K562 (cell line): ENCODE measurements at regions not wholly inside any gene's neighbourhood (a gene's known extent, or its start where the extent isn't known, plus 50 kb on each side); places are given as distances from the start of the nearest gene placed in this dataset.

Experiments used
- ATAC-seq: fragments of 200-7000 bp; cut with Tn5 transposase; 3 replicates; pipeline ENCODE4 v1.9.1; 2020; ENCODE audit warnings: moderate library complexity
- BruUV-seq: library from RNA; stranded (reverse); fragments of 400-500 nt; replicated peaks from 2 replicates; lab custom pipeline; 2021; lab: Mats Ljungman, UMichigan
- CTCF ChIA-PET: fragments of 300-600 bp; formaldehyde crosslinking; extraction: SDS; loops from one replicate; lab custom pipeline; 2021; ENCODE audit warnings: low intra/inter-chr PET ratio; lab: Yijun Ruan, JAX
- POLR2A ChIA-PET: fragments of 300-600, 350-650 bp; sonication (Branson Sonifier 250); formaldehyde crosslinking; extraction: SDS; loops from one replicate; lab custom pipeline; 2021; ENCODE audit warnings: antibody characterized with exemption, inconsistent platforms; lab: Yijun Ruan, JAX
- DNase-seq, 4 experiments: peaks; one replicate each; pipeline versions ENCODE4 v3.0.0 to v3.0.0-alpha.2; 2011 to 2018; ENCODE audit warnings: low spot score in 3 of 4, mixed read lengths in 3 of 4; ENCODE audit errors: extremely low read depth in 1 of 4
- FAIRE-seq: peaks from 2 replicates; lab custom pipeline; 2011; peaks lifted over from hg19 to GRCh38; lab: Jason Lieb, UNC
- H2AFZ ChIP-seq: 2 replicates; pipeline ENCODE4 v1.6.0; 2011; ENCODE audit warnings: low read depth, low read length, control low read depth, inconsistent platforms
- H3K27ac ChIP-seq: fragments of 200-600 bp; 3 replicates; pipeline ENCODE4 v1.8.0; 2011; ENCODE audit warnings: low read depth, mild to moderate bottlenecking, control low read depth, inconsistent platforms, low read length, moderate library complexity, mixed read lengths; ENCODE audit errors: extremely low read depth
- H3K27me3 ChIP-seq, 2 experiments: fragments of 300-600 bp in 1 of 2; 2 replicates in 1 of 2; 3 replicates in 1 of 2; pipeline versions ENCODE4 v1.6.0 to v1.8.0; 2011; ENCODE audit warnings: inconsistent platforms in 2 of 2, low read length in 2 of 2, mild to moderate bottlenecking in 1 of 2, mixed read lengths in 1 of 2, moderate library complexity in 1 of 2; ENCODE audit not compliant: control insufficient read depth in 2 of 2, insufficient read depth in 2 of 2
- H3K36me3 ChIP-seq: fragments of 300-600 bp; 3 replicates; pipeline ENCODE4 v1.8.0; 2011; ENCODE audit warnings: mild to moderate bottlenecking, low read length, inconsistent platforms; ENCODE audit not compliant: control insufficient read depth, insufficient read depth
- H3K4me1 ChIP-seq, 2 experiments: fragments of 200-600 bp in 1 of 2; replicated peaks in 1 of 2; 2 replicates in 1 of 2; 3 replicates in 1 of 2; pipeline versions ENCODE4 v1.5.1 to v1.8.0; 2011; ENCODE audit warnings: inconsistent platforms in 2 of 2, low read length in 2 of 2, mild to moderate bottlenecking in 1 of 2, mixed read lengths in 1 of 2, moderate library complexity in 1 of 2; ENCODE audit not compliant: control insufficient read depth in 2 of 2, insufficient read depth in 2 of 2
- H3K4me2 ChIP-seq: 2 replicates; pipeline ENCODE4 v1.6.1; 2011; ENCODE audit warnings: low read length, control low read depth, inconsistent platforms, mixed read lengths; ENCODE audit not compliant: insufficient read depth
- H3K4me3 ChIP-seq: fragments of 200-600 bp; sonication (generic), shearing (Covaris generic); 2 replicates; pipeline ENCODE4 v1.5.1; 2016; ENCODE audit warnings: control low read depth, inconsistent platforms
- H3K79me2 ChIP-seq: fragments of 200-600 bp; 3 replicates; pipeline ENCODE4 v1.8.0; 2011; ENCODE audit warnings: low read length, inconsistent platforms; ENCODE audit not compliant: control insufficient read depth, insufficient read depth
- H3K9ac ChIP-seq, 2 experiments: 2 replicates each; pipeline versions ENCODE4 v1.6.0 to v1.6.1; 2011; ENCODE audit warnings: low read depth in 2 of 2, low read length in 2 of 2, control low read depth in 1 of 2, inconsistent platforms in 1 of 2, mild to moderate bottlenecking in 1 of 2, mixed read lengths in 1 of 2; ENCODE audit not compliant: insufficient read depth in 1 of 2
- H3K9me1 ChIP-seq: one replicate; pipeline ENCODE4 v1.6.0; 2011; ENCODE audit warnings: inconsistent platforms, mild to moderate bottlenecking, low read length, moderate library complexity; ENCODE audit not compliant: control insufficient read depth, insufficient read depth
- H3K9me3 ChIP-seq: replicated peaks from 2 replicates; pipeline ENCODE4 v1.5.1; 2011; ENCODE audit warnings: low read depth, low read length, inconsistent platforms; ENCODE audit not compliant: control insufficient read depth, insufficient read depth
- H4K20me1 ChIP-seq: replicated peaks from 2 replicates; pipeline ENCODE4 v1.6.1; 2011; ENCODE audit warnings: low read length, inconsistent platforms, mixed read lengths; ENCODE audit not compliant: control insufficient read depth, insufficient read depth
- CBX5 ChIP-seq: IDR thresholded peaks from 2 replicates; pipeline ENCODE4 v1.6.1; 2014; ENCODE audit warnings: low read depth, borderline replicate concordance
- CBX8 ChIP-seq: fragments of 200-600 bp; sonication (generic); IDR thresholded peaks from 2 replicates; pipeline ENCODE4 v1.6.1; 2012; ENCODE audit warnings: borderline replicate concordance, mixed run types, low read depth, mild to moderate bottlenecking, moderate library complexity, mixed read lengths, low read length, control low read depth, inconsistent platforms; ENCODE audit not compliant: poor library complexity, severe bottlenecking; ENCODE audit errors: extremely low read depth
- CHD1 ChIP-seq: fragments of 200-600 bp; sonication (generic); IDR thresholded peaks from one replicate; pipeline ENCODE4 v1.6.1; 2012; ENCODE audit warnings: mild to moderate bottlenecking, moderate library complexity, low read length, inconsistent platforms
- CXXC5 ChIP-seq: fragments of 250-450 bp; sonication (Bioruptor Pico); IDR thresholded peaks from 2 replicates; pipeline ENCODE4 v1.8.0; 2022; ENCODE audit warnings: inconsistent platforms, mild to moderate bottlenecking, moderate library complexity
- DNMT1 ChIP-seq: fragments of 450-650 bp; IDR thresholded peaks from 2 replicates; pipeline ENCODE4 v1.6.1; 2016; ENCODE audit warnings: antibody characterized with exemption, mild to moderate bottlenecking
- HMGN3 ChIP-seq: IDR thresholded peaks from 2 replicates; pipeline ENCODE4 v1.6.1; 2011; ENCODE audit warnings: borderline replicate concordance, low read depth, mild to moderate bottlenecking, mixed read lengths, low read length; ENCODE audit not compliant: insufficient read length; ENCODE audit errors: extremely low read depth
- KAT8 ChIP-seq: fragments of 450-650 bp; IDR thresholded peaks from 2 replicates; pipeline ENCODE4 v1.6.1; 2016; ENCODE audit warnings: low read depth, mild to moderate bottlenecking
- PTTG1 ChIP-seq: fragments of 450-650 bp; IDR thresholded peaks from 2 replicates; pipeline ENCODE4 v1.6.1; 2016; ENCODE audit warnings: low read depth, mild to moderate bottlenecking, missing genetic modification characterization, missing compliant biosample characterization
- STAG1 ChIP-seq: sonication (generic); formaldehyde crosslinking; IDR thresholded peaks from 2 replicates; pipeline ENCODE4 v1.5.0; 2020; ENCODE audit warnings: missing genetic modification reagents, borderline replicate concordance
- STAT5B ChIP-seq: fragments of 250-450 bp; sonication (Bioruptor Pico); IDR thresholded peaks from 2 replicates; pipeline ENCODE4 v1.8.0; 2021; ENCODE audit warnings: mild to moderate bottlenecking, inconsistent platforms
- TAF9B ChIP-seq: fragments of 450-650 bp; IDR thresholded peaks from 2 replicates; pipeline ENCODE4 v1.6.1; 2018; ENCODE audit warnings: mild to moderate bottlenecking; ENCODE audit not compliant: partially characterized antibody
- ZC3H4 ChIP-seq: sonication (generic); formaldehyde crosslinking; IDR thresholded peaks from 2 replicates; pipeline ENCODE4 v1.9.0; 2021; ENCODE audit warnings: missing genetic modification reagents, borderline replicate concordance
- ZNF239 ChIP-seq: fragments of 250-450 bp; sonication (Bioruptor Pico); IDR thresholded peaks from 2 replicates; pipeline ENCODE4 v1.4.0; 2020; ENCODE audit warnings: mild to moderate bottlenecking
- ZNF561 ChIP-seq: fragments of 450-650 bp; formaldehyde crosslinking; conservative IDR thresholded peaks from 2 replicates; pipeline ENCODE4 v1.4.0; 2020; ENCODE audit warnings: mild to moderate bottlenecking, moderate library complexity
- WGBS: fragments of 100-300 bp; shearing (Covaris generic); methylation state at CpG from one replicate; pipeline ENCODE4 v1.1.6; 2016; ENCODE audit warnings: low coverage, mixed read lengths; ENCODE audit not compliant: insufficient coverage; ENCODE audit errors: missing lambda C conversion rate; 5-methylcytosine and 5-hydroxymethylcytosine counted together
- in situ Hi-C: fragments of 300-500 bp; cut with MboI; formaldehyde crosslinking; loops from 4 replicates; pipeline ENCODE4 v1.15.0; 2018; ENCODE audit warnings: inconsistent platforms, mixed read lengths
- intact Hi-C: fragments of 100-400 bp; cut with micrococcal nuclease; formaldehyde crosslinking; loops from 2 replicates; pipeline ENCODE4 v1.14.2; 2022
- TF ChIP-seq, protein P1 (sequence below), 2 experiments: fragments of 450-650 bp in 1 of 2; IDR thresholded peaks; 2 replicates each; pipeline ENCODE4 v1.6.1; 2011 to 2017; ENCODE audit warnings: low read depth in 2 of 2, antibody characterized with exemption in 1 of 2, borderline replicate concordance in 1 of 2, low read length in 1 of 2, mild to moderate bottlenecking in 1 of 2, mixed read lengths in 1 of 2; ENCODE audit not compliant: control insufficient read depth in 1 of 2
- TF ChIP-seq, protein P2 (sequence below): fragments of 250-450 bp; sonication (Bioruptor Pico); IDR thresholded peaks from 2 replicates; pipeline ENCODE4 v1.5.0; 2020; ENCODE audit warnings: mild to moderate bottlenecking, borderline replicate concordance

- in situ Hi-C loops (no loop called here), intact Hi-C loops (no loop called here)
- 4% methylated on average over 9 of the region's 9 CpGs for WGBS
- no peak overlapping the region for H3K4me3 ChIP-seq
- H4K20me1 ChIP-seq, result no peaks in the 10 kb centered on the region
- H3K79me2 ChIP-seq, result no peaks in the 10 kb centered on the region
- peaks cover 16 to 19% of the 10 kb centered on the region in 2 experiments for H3K27me3 ChIP-seq
- H3K4me1 ChIP-seq, result no peaks in the 10 kb centered on the region
- no peak overlapping the region for H3K9ac ChIP-seq
- no peak for DNase-seq
- no peak for FAIRE-seq
- no peak overlapping the region for H3K4me2 ChIP-seq
- no peaks in the 10 kb centered on the region for H3K9me1 ChIP-seq
- no TSS peak for BruUV-seq
- CTCF ChIA-PET, result no interaction called here
- H3K9me3 ChIP-seq, result no peaks in the 10 kb centered on the region
- ATAC-seq, result no peak
- H2AFZ ChIP-seq, result no peak overlapping the region
- POLR2A ChIA-PET, result interaction anchor here (0.7 kb wide), 1 partner anchor 8 kb away, joined by 3 read pairs; no protein-coding TSS in a partner anchor
- TF ChIP-seq DNMT1 (no peak), ZNF239 (CRISPR knock-in tag) (no peak), CXXC5 (CRISPR knock-in tag) (no peak), PTTG1 (tag) (no peak), TAF9B (no peak), ZNF561 (CRISPR knock-in tag) (no peak), HMGN3 (no peak), ZC3H4 (CRISPR knock-in tag) (no peak), CHD1 (no peak), KAT8 (no peak), CBX8 (no peak), STAT5B (CRISPR knock-in tag) (no peak), STAG1 (CRISPR knock-in tag) (no peak), CBX5 (no peak)
- TF ChIP-seq, protein P1, sequence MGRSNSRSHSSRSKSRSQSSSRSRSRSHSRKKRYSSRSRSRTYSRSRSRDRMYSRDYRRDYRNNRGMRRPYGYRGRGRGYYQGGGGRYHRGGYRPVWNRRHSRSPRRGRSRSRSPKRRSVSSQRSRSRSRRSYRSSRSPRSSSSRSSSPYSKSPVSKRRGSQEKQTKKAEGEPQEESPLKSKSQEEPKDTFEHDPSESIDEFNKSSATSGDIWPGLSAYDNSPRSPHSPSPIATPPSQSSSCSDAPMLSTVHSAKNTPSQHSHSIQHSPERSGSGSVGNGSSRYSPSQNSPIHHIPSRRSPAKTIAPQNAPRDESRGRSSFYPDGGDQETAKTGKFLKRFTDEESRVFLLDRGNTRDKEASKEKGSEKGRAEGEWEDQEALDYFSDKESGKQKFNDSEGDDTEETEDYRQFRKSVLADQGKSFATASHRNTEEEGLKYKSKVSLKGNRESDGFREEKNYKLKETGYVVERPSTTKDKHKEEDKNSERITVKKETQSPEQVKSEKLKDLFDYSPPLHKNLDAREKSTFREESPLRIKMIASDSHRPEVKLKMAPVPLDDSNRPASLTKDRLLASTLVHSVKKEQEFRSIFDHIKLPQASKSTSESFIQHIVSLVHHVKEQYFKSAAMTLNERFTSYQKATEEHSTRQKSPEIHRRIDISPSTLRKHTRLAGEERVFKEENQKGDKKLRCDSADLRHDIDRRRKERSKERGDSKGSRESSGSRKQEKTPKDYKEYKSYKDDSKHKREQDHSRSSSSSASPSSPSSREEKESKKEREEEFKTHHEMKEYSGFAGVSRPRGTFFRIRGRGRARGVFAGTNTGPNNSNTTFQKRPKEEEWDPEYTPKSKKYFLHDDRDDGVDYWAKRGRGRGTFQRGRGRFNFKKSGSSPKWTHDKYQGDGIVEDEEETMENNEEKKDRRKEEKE (IDR thresholded peaks at IDR 0.05; ENCODE audit: borderline replicate concordance in 1 of 2, control insufficient read depth in 1 of 2, low read depth in 2 of 2, low read length in 1 of 2), result no peak
- TF ChIP-seq, protein P2, sequence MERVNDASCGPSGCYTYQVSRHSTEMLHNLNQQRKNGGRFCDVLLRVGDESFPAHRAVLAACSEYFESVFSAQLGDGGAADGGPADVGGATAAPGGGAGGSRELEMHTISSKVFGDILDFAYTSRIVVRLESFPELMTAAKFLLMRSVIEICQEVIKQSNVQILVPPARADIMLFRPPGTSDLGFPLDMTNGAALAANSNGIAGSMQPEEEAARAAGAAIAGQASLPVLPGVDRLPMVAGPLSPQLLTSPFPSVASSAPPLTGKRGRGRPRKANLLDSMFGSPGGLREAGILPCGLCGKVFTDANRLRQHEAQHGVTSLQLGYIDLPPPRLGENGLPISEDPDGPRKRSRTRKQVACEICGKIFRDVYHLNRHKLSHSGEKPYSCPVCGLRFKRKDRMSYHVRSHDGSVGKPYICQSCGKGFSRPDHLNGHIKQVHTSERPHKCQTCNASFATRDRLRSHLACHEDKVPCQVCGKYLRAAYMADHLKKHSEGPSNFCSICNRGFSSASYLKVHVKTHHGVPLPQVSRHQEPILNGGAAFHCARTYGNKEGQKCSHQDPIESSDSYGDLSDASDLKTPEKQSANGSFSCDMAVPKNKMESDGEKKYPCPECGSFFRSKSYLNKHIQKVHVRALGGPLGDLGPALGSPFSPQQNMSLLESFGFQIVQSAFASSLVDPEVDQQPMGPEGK (CRISPR knock-in tag), result no peak
- H3K27ac ChIP-seq, result no peak overlapping the region
- H3K36me3 ChIP-seq, result no peaks in the 10 kb centered on the region
Observed at GRCh38 chr18:8484951-8485350, 124.3 kb upstream of the RAB12 start.
